ENCODE measurements at regions not wholly inside any gene's neighbourhood (a gene's known extent, or its start where the extent isn't known, plus 50 kb on each side); places are given as distances from the start of the nearest gene placed in this dataset.

- TF ChIP-seq CTCF (IDR thresholded peaks at IDR 0.05) (no peak), POLR2A (IDR thresholded peaks at IDR 0.05) (no peak)
Measured at GRCh38 chr1:169018751-169019150, 87.7 kb upstream of the ATP1B1 start.

Measured in testis (tissue), 2 donors.